ENCODE measurements at regions not wholly inside any gene's neighbourhood (a gene's known extent, or its start where the extent isn't known, plus 50 kb on each side); places are given as distances from the start of the nearest gene placed in this dataset.

- DNase-seq (ENCODE audit: low spot score) = no peak
Observed at GRCh38 chr11:105333153-105333552, 193.6 kb upstream of the CARD18 start.

GRCh38 chr11:105332171-105332570 is 192.6 kb upstream of the CARD18 start:
- no peak for DNase-seq (ENCODE audit: low spot score)

GRCh38 chr11:105328061-105328460 is 188.5 kb upstream of the CARD18 start:
- DNase-seq (ENCODE audit: low spot score) = no peak

- DNase-seq (ENCODE audit: low spot score) = no peak
Observed at GRCh38 chr11:105324156-105324555, 184.6 kb upstream of the CARD18 start.

GRCh38 chr11:105321696-105322095 is 182.1 kb upstream of the CARD18 start:
- DNase-seq (ENCODE audit: low spot score) = no peak

GRCh38 chr11:105315287-105315686 is 175.7 kb upstream of the CARD18 start:
- DNase-seq (ENCODE audit: low spot score) = no peak

- no peak for DNase-seq (ENCODE audit: low spot score)
Observed at GRCh38 chr11:105312266-105312665, 172.7 kb upstream of the CARD18 start.

- no peak for DNase-seq (ENCODE audit: low spot score)
Observed at GRCh38 chr11:105298630-105299029, 159.1 kb upstream of the CARD18 start.

- no peak for DNase-seq (ENCODE audit: low spot score)
Observed at GRCh38 chr11:105298174-105298573, 158.6 kb upstream of the CARD18 start.

- peak; percentile 60 for DNase-seq (ENCODE audit: low spot score)
Observed at GRCh38 chr11:105297463-105297862, 157.9 kb upstream of the CARD18 start.

- no peak for DNase-seq (ENCODE audit: low spot score)
Observed at GRCh38 chr11:105296806-105297205, 157.2 kb upstream of the CARD18 start.

- DNase-seq (ENCODE audit: low spot score) = no peak
Observed at GRCh38 chr11:105296386-105296785, 156.8 kb upstream of the CARD18 start.

- no peak for DNase-seq (ENCODE audit: low spot score)
Observed at GRCh38 chr11:105282658-105283057, 143.1 kb upstream of the CARD18 start.

- no peak for DNase-seq (ENCODE audit: low spot score)
Observed at GRCh38 chr11:105274631-105275030, 135.1 kb upstream of the CARD18 start.

- DNase-seq (ENCODE audit: low spot score) = no peak
Observed at GRCh38 chr11:105273660-105274280, 134.2 kb upstream of the CARD18 start.

- no peak for DNase-seq (ENCODE audit: low spot score)
Observed at GRCh38 chr11:105269862-105270261, 130.3 kb upstream of the CARD18 start.

- no peak for DNase-seq (ENCODE audit: low spot score)
Observed at GRCh38 chr11:105268404-105269062, 129.0 kb upstream of the CARD18 start.

GRCh38 chr11:105265845-105266244 is 126.3 kb upstream of the CARD18 start:
- peak; percentile 10 for DNase-seq (ENCODE audit: low spot score)

GRCh38 chr11:105260976-105261375 is 121.4 kb upstream of the CARD18 start:
- no peak for DNase-seq (ENCODE audit: low spot score)

- no peak for DNase-seq (ENCODE audit: low spot score)
Observed at GRCh38 chr11:105245781-105246315, 106.3 kb upstream of the CARD18 start.

- DNase-seq (ENCODE audit: low spot score) = peak; percentile 75
Observed at GRCh38 chr11:105244160-105244825, 104.7 kb upstream of the CARD18 start.

GRCh38 chr11:105241136-105241535 is 101.6 kb upstream of the CARD18 start:
- no peak for DNase-seq (ENCODE audit: low spot score)

GRCh38 chr11:105236664-105237063 is 97.1 kb upstream of the CARD18 start:
- no peak for DNase-seq (ENCODE audit: low spot score)

Data from COLO829 (cell line).